ENCODE measurements at regions not wholly inside any gene's neighbourhood (a gene's known extent, or its start where the extent isn't known, plus 50 kb on each side); places are given as distances from the start of the nearest gene placed in this dataset.

DNA sequence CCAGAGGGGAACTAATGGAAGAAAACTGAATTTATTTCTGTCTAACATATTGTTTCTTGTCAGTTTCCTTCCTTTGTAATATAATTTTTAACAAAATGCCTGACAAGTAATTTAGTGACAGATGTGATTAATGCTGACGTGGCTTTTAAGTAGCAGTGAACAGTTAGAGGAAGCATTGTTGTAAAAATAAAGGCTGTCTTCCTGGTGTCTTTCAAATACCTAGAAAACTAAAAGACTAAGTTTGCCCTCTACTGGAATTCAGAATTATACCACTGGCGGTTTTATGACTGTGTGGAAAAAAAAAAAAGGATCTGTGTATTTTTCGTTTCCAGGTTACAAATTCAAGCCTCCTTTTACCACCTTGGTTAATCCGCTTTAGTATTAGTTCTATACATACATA is 217.1 kb upstream of the DPP6 start:
- Histone ChIP-seq H3K27ac (peak overlapping the region in 3 of 4 donors; percentile 20 to 58 (median 43)), H3K9me3 (no peaks in the 10 kb centered on the region), H3K36me3 (no peaks in the 10 kb centered on the region), H3K27me3 (no peaks in the 10 kb centered on the region), H3K4me1 (peaks cover 0 to 3% (median 0%) of the 10 kb centered on the region in 4 donors), H3K4me3 (no peak overlapping the region)
- 13 to 18% methylated on average over 4 of the region's 4 CpGs for WGBS, 2 donors (ENCODE audit: low coverage in 1 of 2)
- TF ChIP-seq, protein P1, sequence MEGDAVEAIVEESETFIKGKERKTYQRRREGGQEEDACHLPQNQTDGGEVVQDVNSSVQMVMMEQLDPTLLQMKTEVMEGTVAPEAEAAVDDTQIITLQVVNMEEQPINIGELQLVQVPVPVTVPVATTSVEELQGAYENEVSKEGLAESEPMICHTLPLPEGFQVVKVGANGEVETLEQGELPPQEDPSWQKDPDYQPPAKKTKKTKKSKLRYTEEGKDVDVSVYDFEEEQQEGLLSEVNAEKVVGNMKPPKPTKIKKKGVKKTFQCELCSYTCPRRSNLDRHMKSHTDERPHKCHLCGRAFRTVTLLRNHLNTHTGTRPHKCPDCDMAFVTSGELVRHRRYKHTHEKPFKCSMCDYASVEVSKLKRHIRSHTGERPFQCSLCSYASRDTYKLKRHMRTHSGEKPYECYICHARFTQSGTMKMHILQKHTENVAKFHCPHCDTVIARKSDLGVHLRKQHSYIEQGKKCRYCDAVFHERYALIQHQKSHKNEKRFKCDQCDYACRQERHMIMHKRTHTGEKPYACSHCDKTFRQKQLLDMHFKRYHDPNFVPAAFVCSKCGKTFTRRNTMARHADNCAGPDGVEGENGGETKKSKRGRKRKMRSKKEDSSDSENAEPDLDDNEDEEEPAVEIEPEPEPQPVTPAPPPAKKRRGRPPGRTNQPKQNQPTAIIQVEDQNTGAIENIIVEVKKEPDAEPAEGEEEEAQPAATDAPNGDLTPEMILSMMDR (IDR thresholded peaks at IDR 0.05): peak in 2 of 5 experiments; percentile 7 to 25
- no peak for TF ChIP-seq POLR2AphosphoS5 (IDR thresholded peaks at IDR 0.05)
- no peak for DNase-seq
- in situ Hi-C loops (cut with MboI; ENCODE audit: low pct_ligation_motif_present in 1 of 4, low pct_unique_long_range_greater_than_20kb in 1 of 4, low sequenced_read_pairs in 3 of 4): loop anchor here in 1 of 4 donors (25.0 kb wide), 1 partner anchor 448 kb away; no protein-coding TSS in a partner anchor
- intact Hi-C loops (cut with DNase I; ENCODE audit: low total_unique reads): no loop called here

DNA sequence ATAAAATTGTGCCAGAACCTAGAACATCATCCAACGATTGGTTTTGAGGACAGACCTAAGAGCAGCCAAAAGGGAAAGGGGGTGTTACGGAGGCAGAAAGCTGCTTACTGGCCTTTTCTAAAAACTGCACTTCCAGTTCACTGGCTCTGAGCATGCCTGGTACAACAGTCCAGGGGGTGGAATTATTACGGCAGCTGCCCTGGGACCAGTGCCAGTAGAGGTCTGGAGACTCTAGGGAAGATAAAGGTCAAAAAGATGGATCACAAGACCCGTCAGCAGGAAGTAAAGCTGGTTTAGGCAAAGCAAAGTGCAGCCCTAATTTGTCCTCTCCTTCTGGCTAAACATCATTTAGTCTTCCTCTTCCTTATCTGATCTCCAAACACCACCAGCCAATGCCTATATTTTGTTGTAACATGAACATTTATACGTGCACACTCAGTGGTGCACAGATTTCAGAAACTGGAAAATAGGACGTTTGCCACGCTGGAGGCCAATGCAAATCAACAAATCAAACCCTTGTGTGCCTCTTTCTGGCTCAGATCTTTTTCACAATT is 216.4 kb upstream of the DPP6 start:
- Histone ChIP-seq H3K4me1 (peaks cover 0 to 3% (median 0%) of the 10 kb centered on the region in 4 donors), H3K27ac (peak overlapping the region in 3 of 4 donors; percentile 20 to 58 (median 43)), H3K36me3 (no peaks in the 10 kb centered on the region), H3K4me3 (no peak overlapping the region), H3K9me3 (no peaks in the 10 kb centered on the region), H3K27me3 (no peaks in the 10 kb centered on the region)
- 19 to 39% methylated on average over 5 to 7 of the region's 7 CpGs for WGBS, 2 donors (ENCODE audit: low coverage in 1 of 2)
- in situ Hi-C loops (cut with MboI; ENCODE audit: low pct_ligation_motif_present in 1 of 4, low pct_unique_long_range_greater_than_20kb in 1 of 4, low sequenced_read_pairs in 3 of 4) (loop anchor here in 1 of 4 donors (25.0 kb wide), 1 partner anchor 448 kb away; no protein-coding TSS in a partner anchor), intact Hi-C loops (cut with DNase I; ENCODE audit: low total_unique reads) (no loop called here)
- TF ChIP-seq EP300 (IDR thresholded peaks at IDR 0.05; ENCODE audit: low read depth) (no peak), POLR2AphosphoS5 (IDR thresholded peaks at IDR 0.05) (no peak), POLR2A (IDR thresholded peaks at IDR 0.05) (no peak)
- TF ChIP-seq, protein P1 (IDR thresholded peaks at IDR 0.05): no peak
- DNase-seq: peak; percentile 26

DNA sequence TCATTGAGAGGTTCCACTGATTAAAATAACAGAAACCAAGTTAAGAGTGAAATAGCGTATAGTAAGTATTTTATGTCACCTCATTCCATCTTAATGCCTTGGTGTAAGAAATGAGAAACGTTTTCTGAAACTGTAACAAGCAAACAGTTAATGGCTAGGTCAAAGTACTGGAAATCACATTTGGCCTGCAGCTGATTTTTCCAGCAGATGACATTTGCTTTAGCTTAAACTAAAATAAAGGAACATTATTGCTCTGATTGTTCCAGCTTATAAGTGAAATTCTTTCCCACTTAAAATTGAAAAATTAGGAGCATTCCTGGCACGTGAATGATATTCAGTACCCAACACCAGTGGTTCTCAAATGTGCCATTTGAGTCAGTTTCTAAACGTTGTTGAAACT is 213.6 kb upstream of the DPP6 start:
- H3K9me3 ChIP-seq: no peaks in the 10 kb centered on the region
- TF ChIP-seq EP300 (IDR thresholded peaks at IDR 0.05; ENCODE audit: low read depth) (no peak), POLR2A (IDR thresholded peaks at IDR 0.05) (no peak), POLR2AphosphoS5 (IDR thresholded peaks at IDR 0.05) (no peak)
- TF ChIP-seq, protein P1 (IDR thresholded peaks at IDR 0.05): no peak
- no peaks in the 10 kb centered on the region for H3K36me3 ChIP-seq
- H3K27ac ChIP-seq: no peak overlapping the region
- no peak for DNase-seq
- H3K4me3 ChIP-seq: no peak overlapping the region
- 62 to 76% methylated on average over 4 of the region's 4 CpGs for WGBS, 2 donors (ENCODE audit: low coverage in 1 of 2)
- H3K27me3 ChIP-seq: no peaks in the 10 kb centered on the region
- peaks cover 0 to 3% (median 0%) of the 10 kb centered on the region in 4 donors for H3K4me1 ChIP-seq
- intact Hi-C loops (cut with DNase I; ENCODE audit: low total_unique reads): no loop called here
- in situ Hi-C loops (cut with MboI; ENCODE audit: low pct_ligation_motif_present in 1 of 4, low pct_unique_long_range_greater_than_20kb in 1 of 4, low sequenced_read_pairs in 3 of 4): loop anchor here in 1 of 4 donors (25.0 kb wide), 1 partner anchor 451 kb away; no protein-coding TSS in a partner anchor

DNA sequence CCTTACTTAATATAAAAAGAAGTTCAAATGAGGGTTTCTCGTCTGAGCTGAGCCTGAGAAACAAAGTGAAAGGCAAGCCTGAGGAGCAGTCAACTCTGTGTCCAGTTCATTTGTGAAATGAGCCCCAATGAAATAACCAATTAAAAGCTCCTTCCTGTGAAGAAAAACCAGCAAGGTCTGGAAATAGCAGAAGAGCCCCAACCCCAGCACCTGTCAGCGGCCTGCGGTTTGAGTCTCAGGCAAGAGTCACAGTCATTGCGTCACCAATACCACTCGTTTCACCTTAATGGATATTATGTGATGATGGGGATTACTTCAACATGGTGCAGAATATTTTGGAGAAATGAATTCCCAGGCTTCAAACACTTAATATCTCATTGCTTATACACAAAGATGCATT is 211.3 kb upstream of the DPP6 start:
- 87 to 93% methylated on average over 5 of the region's 5 CpGs for WGBS, 2 donors (ENCODE audit: low coverage in 1 of 2)
- intact Hi-C loops (cut with DNase I; ENCODE audit: low total_unique reads): loop anchor here (10.0 kb wide), 1 partner anchor 764 kb away; no protein-coding TSS in a partner anchor
- in situ Hi-C loops (cut with MboI; ENCODE audit: low pct_ligation_motif_present in 1 of 4, low pct_unique_long_range_greater_than_20kb in 1 of 4, low sequenced_read_pairs in 3 of 4): loop anchor here in 1 of 4 donors (25.0 kb wide), 1 partner anchor 454 kb away; no protein-coding TSS in a partner anchor

More for the DNA sequence above, 211.3 kb upstream of the DPP6 start:
- DNase-seq: no peak
- H3K36me3 ChIP-seq: no peaks in the 10 kb centered on the region
- no peaks in the 10 kb centered on the region for H3K27me3 ChIP-seq
- no peak overlapping the region for H3K27ac ChIP-seq
- TF ChIP-seq EP300 (IDR thresholded peaks at IDR 0.05; ENCODE audit: low read depth): no peak
- TF ChIP-seq, protein P1 (IDR thresholded peaks at IDR 0.05): no peak
- no peak for TF ChIP-seq POLR2A (IDR thresholded peaks at IDR 0.05)
- no peak for TF ChIP-seq POLR2AphosphoS5 (IDR thresholded peaks at IDR 0.05)
- no peak overlapping the region for H3K4me3 ChIP-seq
- H3K4me1 ChIP-seq: no peaks in the 10 kb centered on the region
- no peaks in the 10 kb centered on the region for H3K9me3 ChIP-seq
